GM18499 (cell line): ENCODE measurements at regions not wholly inside any gene's neighbourhood (a gene's known extent, or its start where the extent isn't known, plus 50 kb on each side); places are given as distances from the start of the nearest gene placed in this dataset.
"Not testable (repeated sequence)": the region's sequence is repeated elsewhere in the genome, so short reads cannot be mapped to it uniquely, and the experiment has no call there.

Source experiments
- ATAC-seq: cut with Tn5 transposase; IDR thresholded peaks from one replicate; pipeline ENCODE4 v1.9.1; 2021; ENCODE audit warnings: moderate number of reproducible peaks; ENCODE audit not compliant: insufficient read depth, unreplicated experiment

DNA sequence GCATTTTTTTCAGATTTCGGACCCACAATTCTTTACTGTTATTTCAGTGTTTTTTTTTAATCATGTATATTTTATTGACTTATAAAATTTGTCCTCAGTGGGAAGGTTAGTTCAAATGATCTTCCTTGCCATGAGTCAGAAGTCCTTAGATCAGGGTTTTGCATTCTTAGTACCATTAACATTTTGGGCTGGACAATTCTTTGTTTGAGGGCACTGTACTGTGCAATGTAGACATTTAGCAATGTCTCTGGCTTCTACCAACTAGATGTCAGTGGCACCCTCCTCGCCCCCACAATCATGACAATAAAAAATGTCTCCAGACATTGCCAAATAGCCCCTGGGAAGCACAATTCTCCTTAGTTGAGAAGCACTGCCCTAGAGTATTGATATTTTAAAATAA, 176.6 kb downstream of the VEGFC start:
- ATAC-seq, result no peak

DNA sequence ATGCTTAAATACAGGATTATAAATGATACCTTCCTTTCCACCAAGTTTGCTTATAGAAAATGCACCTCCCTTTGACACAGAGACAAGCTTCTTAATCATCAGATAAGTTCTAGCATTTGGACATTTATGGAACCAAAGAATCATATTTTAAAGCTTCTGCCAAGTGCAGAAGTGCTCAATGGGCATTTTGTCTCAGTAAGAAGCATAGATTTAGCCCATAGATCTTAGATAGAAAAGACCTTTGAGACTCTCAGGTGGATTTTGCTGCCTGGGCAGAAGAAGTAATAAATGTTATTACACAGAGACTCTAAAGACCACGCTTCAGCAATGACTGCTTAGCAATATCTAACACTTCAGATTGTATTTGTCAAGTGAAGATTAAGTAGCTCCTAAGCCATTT, 174.6 kb downstream of the VEGFC start:
- no peak for ATAC-seq

DNA sequence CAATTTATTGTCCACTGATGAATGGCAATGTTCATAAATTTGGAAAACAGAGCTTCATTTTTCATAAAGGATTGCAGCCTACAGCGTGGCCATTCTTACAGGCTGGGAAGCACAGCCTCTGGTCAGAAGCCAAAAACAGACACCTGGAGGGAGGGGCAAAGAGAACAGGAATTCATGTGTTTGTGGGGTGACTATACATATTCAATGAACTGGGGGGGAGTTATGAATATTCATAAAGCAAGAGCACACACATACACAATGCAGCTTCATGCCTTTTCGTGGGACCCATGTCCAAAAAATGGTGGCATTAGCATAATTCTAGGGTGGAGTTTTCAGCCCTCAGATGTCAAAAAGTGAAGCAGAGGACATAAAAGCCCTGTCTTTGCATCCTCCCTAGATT, 173.3 kb downstream of the VEGFC start:
- no peak for ATAC-seq

DNA sequence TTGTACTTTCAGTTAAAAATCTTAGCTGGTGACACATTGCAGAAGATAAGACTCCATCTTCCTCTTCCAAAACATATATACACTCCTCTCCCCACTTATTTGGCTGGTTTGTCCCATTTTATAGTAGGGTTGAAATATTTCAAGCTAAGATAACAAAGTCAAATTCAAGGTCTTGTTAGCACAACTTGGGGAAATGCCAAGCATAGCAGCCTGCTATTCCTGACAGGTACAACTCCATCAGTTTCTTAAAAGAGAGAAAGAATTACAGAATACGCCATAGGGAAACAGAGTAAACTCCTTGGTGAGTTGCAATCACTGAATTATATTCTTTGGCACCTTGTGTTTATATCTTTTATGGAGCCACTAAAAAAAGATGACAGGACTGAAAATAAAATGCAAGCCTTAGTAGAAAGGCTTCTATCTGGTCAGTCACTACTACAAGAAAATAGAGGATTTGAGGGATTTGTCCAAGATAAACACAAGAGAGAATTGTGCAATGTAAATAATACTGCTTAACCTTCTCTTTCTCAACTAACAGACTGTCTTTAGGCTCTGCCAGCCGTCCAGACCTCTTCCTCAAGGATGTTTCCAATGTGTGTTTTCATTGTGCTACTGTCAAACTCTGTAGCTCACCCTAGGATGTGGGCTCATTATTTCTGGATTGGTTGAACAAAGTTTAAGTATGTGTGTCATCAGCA, 170.3 kb downstream of the VEGFC start:
- ATAC-seq, result no peak

DNA sequence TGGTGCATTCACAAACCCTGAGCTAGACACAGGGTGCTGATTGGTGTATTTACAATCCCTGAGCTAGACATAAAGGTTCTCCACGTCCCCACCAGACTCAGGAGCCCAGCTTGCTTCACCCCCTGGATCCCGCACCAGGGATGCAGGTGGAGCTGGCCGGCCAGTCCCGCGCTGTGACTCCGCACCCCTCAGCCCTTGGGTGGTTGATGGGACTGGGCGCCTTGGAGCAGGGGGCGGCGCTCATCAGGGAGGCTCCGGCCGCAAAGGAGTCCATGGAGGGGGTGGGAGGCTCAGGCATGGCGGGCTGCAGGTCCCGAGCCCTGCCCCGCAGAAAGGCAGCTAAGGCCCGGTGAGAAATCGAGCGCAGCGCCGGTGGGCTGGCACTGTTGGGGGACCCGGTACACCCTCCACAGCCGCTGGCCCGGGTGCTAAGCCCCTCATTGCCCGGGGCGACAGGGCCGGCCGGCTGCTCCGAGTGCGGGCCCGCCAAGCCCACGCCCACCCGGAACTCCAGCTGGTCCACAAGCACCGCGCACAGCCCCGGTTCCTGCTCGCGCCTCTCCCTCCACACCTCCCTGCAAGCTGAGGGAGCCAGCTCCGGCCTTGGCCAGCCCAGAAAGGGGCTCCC, 167.6 kb downstream of the VEGFC start:
- ATAC-seq, result not testable (repeated sequence)

DNA sequence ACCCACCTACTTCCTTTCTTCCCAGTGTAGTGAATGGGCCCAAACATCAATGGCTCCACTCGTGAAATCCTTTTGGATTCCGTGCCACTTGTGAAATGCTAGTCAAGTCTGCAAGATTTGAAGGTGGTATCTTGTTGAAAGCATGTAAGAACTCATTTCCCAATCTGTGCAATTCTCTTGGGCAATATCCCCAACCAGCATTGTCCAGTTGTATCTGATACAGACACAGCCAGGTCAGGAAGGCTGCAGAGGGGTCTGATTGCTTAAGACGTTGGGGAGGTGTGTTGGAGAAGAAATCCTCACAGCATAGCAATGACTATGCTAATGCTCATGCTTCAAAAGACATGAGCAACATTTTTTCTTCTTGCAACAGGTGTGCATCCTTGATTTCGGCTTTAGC, 164.8 kb downstream of the VEGFC start:
- no peak for ATAC-seq

DNA sequence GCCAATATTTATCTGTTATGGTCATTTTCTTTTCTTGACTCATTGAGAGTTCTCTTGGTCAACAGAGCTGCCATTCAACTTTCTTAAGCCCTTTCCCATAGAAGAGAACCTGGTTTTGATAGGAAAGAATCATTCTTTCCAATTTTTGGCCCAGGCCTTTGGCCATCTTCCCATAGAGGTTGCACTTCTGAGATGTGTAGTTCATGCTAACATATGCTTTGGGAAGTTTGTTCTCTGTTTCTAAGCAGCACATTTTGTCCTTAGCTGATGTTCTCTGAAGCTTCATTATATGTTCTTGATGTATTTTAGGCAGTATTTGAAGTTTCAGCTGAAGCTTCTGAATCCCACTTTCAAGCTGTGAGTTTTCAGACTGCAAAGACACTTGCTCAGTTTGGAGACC, 161.1 kb downstream of the VEGFC start:
- no peak for ATAC-seq
